Astrocyte (in vitro differentiated cells and primary cell): ENCODE measurements at regions not wholly inside any gene's neighbourhood (a gene's known extent, or its start where the extent isn't known, plus 50 kb on each side); places are given as distances from the start of the nearest gene placed in this dataset.

Source experiments
- CTCF ChIP-seq: IDR thresholded peaks from 2 replicates; pipeline ENCODE4 v1.5.1; 2011; ENCODE audit warnings: low read depth, mild to moderate bottlenecking, inconsistent platforms, low read length, moderate library complexity; ENCODE audit not compliant: insufficient read depth
- EZH2 ChIP-seq: IDR thresholded peaks from 2 replicates; pipeline ENCODE4 v1.6.1; 2012; ENCODE audit warnings: mild to moderate bottlenecking, low read length, inconsistent platforms; ENCODE audit not compliant: insufficient read depth

DNA sequence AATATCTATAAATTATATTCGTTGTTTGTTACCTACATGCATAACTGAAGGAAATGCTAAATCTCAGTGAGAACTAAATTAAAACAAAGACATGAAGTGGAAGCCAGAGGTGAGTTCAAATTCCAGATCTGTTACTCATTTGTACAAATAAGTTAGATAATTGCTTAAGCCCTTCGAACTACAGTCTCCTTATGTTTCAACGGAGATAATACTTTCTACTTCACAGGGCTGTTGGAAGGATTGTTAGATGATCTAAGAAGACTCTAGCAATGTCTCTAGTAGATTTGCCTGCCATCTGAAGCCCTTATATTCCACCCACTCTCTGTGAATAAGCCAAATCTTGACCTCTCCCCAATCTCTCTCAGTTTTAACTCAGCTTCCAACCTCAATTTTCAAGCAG, 125.8 kb downstream of the P2RY1 start:
- no peak for TF ChIP-seq CTCF
- TF ChIP-seq EZH2 = no peak
